ENCODE measurements at regions not wholly inside any gene's neighbourhood (a gene's known extent, or its start where the extent isn't known, plus 50 kb on each side); places are given as distances from the start of the nearest gene placed in this dataset.

DNA sequence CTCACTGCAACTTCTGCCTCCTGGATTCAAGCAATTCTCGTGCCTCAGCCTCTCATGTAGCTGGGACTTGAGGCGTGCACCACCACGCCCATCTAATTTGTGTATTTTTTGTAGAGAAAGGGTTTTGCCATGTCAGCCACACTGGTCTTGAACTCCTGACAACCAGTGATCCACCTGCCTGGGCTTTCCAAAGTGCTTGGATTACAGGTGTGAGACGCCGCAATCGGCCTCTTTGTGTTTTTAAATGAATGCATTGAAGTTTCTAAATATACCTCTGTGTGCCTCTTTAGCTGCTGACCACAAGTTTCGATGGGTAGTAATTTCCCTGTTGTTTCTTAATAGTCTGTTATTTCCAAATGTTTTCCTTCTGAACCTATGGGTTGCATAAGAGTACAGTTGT is 765.3 kb upstream of the GRIA3 start:
- TF ChIP-seq, protein P1, sequence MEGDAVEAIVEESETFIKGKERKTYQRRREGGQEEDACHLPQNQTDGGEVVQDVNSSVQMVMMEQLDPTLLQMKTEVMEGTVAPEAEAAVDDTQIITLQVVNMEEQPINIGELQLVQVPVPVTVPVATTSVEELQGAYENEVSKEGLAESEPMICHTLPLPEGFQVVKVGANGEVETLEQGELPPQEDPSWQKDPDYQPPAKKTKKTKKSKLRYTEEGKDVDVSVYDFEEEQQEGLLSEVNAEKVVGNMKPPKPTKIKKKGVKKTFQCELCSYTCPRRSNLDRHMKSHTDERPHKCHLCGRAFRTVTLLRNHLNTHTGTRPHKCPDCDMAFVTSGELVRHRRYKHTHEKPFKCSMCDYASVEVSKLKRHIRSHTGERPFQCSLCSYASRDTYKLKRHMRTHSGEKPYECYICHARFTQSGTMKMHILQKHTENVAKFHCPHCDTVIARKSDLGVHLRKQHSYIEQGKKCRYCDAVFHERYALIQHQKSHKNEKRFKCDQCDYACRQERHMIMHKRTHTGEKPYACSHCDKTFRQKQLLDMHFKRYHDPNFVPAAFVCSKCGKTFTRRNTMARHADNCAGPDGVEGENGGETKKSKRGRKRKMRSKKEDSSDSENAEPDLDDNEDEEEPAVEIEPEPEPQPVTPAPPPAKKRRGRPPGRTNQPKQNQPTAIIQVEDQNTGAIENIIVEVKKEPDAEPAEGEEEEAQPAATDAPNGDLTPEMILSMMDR (IDR thresholded peaks at IDR 0.05) = no peak

DNA sequence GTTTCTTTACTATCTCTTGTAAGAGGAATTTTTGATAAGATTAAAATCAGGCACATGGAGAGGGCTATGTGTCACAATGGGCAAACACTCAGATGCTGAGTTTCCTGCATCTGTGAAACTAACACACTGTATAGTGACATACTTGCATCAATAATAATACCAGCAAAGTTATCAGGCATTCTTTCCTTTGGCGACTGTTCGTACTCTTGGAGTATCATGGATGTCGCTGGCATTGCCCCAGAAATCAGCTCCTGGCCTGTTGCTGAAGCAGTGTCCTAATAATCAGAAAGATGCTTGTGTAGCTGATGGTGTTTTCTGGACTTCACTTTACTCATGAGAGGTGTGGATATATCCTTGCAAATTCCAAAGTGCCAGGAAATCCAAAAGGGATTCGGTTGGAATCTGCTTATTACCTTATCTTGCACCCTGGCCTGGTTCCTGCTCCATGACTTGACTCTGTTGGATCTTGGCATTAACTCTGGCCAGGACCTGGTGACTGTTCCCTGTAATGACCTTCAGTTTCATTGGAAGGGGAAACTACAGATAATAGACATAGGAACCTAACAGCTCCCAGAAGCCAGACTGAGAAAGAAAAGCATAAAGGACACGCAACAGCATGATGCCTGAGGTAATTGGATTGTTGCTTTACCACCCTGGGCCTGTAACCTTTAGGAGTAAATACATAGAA is 762.5 kb upstream of the GRIA3 start:
- no peak for ATAC-seq
- POLR2A ChIA-PET = no interaction called here
- no peak for DNase-seq
- Mint-ChIP-seq H3K27me3 (no peaks in the 10 kb centered on the region), H3K36me3 (ENCODE audit: low read depth) (no peaks in the 10 kb centered on the region), H3K9me3 (no peaks in the 10 kb centered on the region), H3K4me1 (ENCODE audit: low read depth) (no peaks in the 10 kb centered on the region), H3K27ac (no peak overlapping the region), H3K4me3 (no peak overlapping the region)
- TF ChIP-seq, protein P1 (IDR thresholded peaks at IDR 0.05) = no peak
- intact Hi-C loops (cut with micrococcal nuclease) = no loop called here
- CTCF ChIA-PET = no interaction called here

More for the DNA sequence above, 765.3 kb upstream of the GRIA3 start:
- Mint-ChIP-seq H3K36me3 (ENCODE audit: low read depth) (no peaks in the 10 kb centered on the region), H3K27me3 (no peaks in the 10 kb centered on the region), H3K4me1 (ENCODE audit: low read depth) (no peaks in the 10 kb centered on the region), H3K9me3 (peaks cover 2% of the 10 kb centered on the region), H3K4me3 (no peak overlapping the region), H3K27ac (no peak overlapping the region)
- CTCF ChIA-PET = no interaction called here
- no peak for DNase-seq
- ATAC-seq = no peak
- POLR2A ChIA-PET = no interaction called here
- intact Hi-C loops (cut with micrococcal nuclease) = no loop called here

DNA sequence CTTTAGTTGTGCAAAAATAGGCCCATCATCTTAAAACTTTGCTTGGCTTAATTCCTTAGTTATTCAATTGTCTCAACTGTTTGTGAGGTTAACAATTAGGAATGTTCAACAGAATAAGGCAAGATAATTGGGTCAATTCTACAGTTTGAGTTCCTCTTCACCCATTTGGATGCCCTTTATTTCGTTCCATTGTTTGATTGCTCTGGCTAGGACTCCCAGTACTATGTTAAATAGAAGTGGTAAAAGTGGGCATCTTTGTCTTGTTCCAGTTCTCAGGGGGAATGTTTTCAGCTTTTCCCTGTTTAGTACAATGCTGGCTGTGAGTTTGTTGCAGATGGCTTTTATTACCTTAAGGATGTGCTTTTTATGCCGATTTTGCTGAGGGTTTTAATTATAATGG is 761.5 kb upstream of the GRIA3 start:
- POLR2A ChIA-PET = no interaction called here
- no peak overlapping the region for H3K27ac Mint-ChIP-seq
- CTCF ChIA-PET = no interaction called here
- H3K36me3 Mint-ChIP-seq (ENCODE audit: low read depth) = no peaks in the 10 kb centered on the region
- no peak for ATAC-seq
- H3K9me3 Mint-ChIP-seq = no peaks in the 10 kb centered on the region
- H3K4me1 Mint-ChIP-seq (ENCODE audit: low read depth) = no peaks in the 10 kb centered on the region
- H3K27me3 Mint-ChIP-seq = no peaks in the 10 kb centered on the region
- intact Hi-C loops (cut with micrococcal nuclease) = no loop called here
- TF ChIP-seq, protein P1 (IDR thresholded peaks at IDR 0.05) = no peak
- H3K4me3 Mint-ChIP-seq = no peak overlapping the region
- no peak for DNase-seq

DNA sequence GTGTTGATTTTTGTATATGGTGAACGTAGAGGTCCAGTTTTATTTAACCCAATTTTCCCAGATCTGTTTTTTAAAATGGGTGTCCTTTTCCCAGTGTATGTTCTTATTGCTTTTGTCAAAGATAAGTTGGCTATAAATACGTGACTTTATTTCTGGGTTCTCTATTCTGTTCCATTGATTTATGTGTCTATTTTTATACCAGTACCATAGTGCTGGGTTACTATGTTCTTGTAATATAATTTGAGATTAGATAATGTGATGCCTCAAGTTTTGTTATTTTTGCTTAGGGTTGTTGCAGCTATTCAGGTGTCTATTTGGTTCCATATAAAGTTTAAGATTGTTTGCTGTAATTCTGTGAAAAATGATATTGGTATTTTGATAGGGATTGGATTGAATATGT is 749.1 kb upstream of the GRIA3 start:
- H3K9me3 Mint-ChIP-seq = peaks cover 3% of the 10 kb centered on the region
- no peaks in the 10 kb centered on the region for H3K36me3 Mint-ChIP-seq (ENCODE audit: low read depth)
- TF ChIP-seq, protein P1 (IDR thresholded peaks at IDR 0.05) = no peak
- ChIA-PET POLR2A (no interaction called here), CTCF (no interaction called here)
- DNase-seq = no peak
- no peak overlapping the region for H3K4me3 Mint-ChIP-seq
- intact Hi-C loops (cut with micrococcal nuclease) = no loop called here
- ATAC-seq = no peak
- no peaks in the 10 kb centered on the region for H3K4me1 Mint-ChIP-seq (ENCODE audit: low read depth)
- no peak overlapping the region for H3K27ac Mint-ChIP-seq
- no peaks in the 10 kb centered on the region for H3K27me3 Mint-ChIP-seq

DNA sequence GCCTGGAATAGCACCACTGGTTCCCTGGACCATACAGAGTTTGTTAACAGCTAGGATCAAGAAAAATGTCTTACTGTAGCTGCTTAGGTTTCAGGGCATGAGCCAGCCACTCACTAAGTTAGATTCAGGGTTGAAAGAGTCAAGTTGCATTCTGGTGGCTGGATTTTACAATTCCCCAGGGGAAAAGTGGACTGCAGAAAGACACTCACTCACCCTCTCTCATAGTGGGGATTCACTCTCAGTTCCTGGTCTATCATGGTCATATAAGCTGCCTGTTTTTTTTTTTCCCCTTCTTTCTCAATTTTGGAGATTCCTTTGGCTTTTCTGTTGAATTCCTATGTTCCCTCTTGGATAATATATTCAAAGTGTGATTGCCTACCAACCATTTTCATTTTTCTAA is 744.2 kb upstream of the GRIA3 start:
- no peaks in the 10 kb centered on the region for H3K27me3 Mint-ChIP-seq
- DNase-seq (no peak), ATAC-seq (no peak)
- CTCF ChIA-PET = no interaction called here
- TF ChIP-seq, protein P1 (IDR thresholded peaks at IDR 0.05) = no peak
- intact Hi-C loops (cut with micrococcal nuclease) = no loop called here
- H3K4me1 Mint-ChIP-seq (ENCODE audit: low read depth) = no peaks in the 10 kb centered on the region
- no peaks in the 10 kb centered on the region for H3K9me3 Mint-ChIP-seq
- no peak overlapping the region for H3K27ac Mint-ChIP-seq
- H3K36me3 Mint-ChIP-seq (ENCODE audit: low read depth) = no peaks in the 10 kb centered on the region
- no peak overlapping the region for H3K4me3 Mint-ChIP-seq
- POLR2A ChIA-PET = no interaction called here

Data from activated CD8-positive, alpha-beta T cell treated with anti-CD3 and anti-CD28 coated beads for 36 hours (primary cell).